Testis (tissue), 2 donors: ENCODE measurements at regions not wholly inside any gene's neighbourhood (a gene's known extent, or its start where the extent isn't known, plus 50 kb on each side); places are given as distances from the start of the nearest gene placed in this dataset.

Experiments
- DNase-seq: peaks from one replicate; pipeline ENCODE4 v3.0.0-alpha.2; 2019
- H3K27ac ChIP-seq, 2 donors: fragments of 200-600 bp; sonication (generic); one replicate each; pipeline ENCODE4 v1.5.1; 2019
- H3K27me3 ChIP-seq: fragments of 200-600 bp; sonication (generic); one replicate; pipeline ENCODE4 v1.5.1; 2019
- H3K36me3 ChIP-seq: fragments of 200-600 bp; sonication (generic); one replicate; pipeline ENCODE4 v1.5.1; 2017; ENCODE audit warnings: low read depth; ENCODE audit errors: missing control alignments
- H3K4me1 ChIP-seq: fragments of 200-600 bp; sonication (generic); one replicate; pipeline ENCODE4 v1.5.1; 2019
- H3K4me3 ChIP-seq, 2 donors: fragments of 200-600 bp; sonication (generic); one replicate each; pipeline ENCODE4 v1.5.1; 2017 to 2019
- H3K9me3 ChIP-seq: fragments of 200-600 bp; sonication (generic); one replicate; pipeline ENCODE4 v1.5.1; 2017
- CTCF ChIP-seq, 3 experiments: fragments of 450-650 bp in 2 of 3; fragments of 200-600 bp in 1 of 3; sonication (generic) in 1 of 3; IDR thresholded peaks; one replicate each; pipeline ENCODE4 v1.5.1; 2016 to 2019; ENCODE audit warnings: antibody characterized with exemption in 3 of 3, mild to moderate bottlenecking in 2 of 3, moderate library complexity in 1 of 3
- POLR2A ChIP-seq: fragments of 450-650 bp; IDR thresholded peaks from one replicate; pipeline ENCODE4 v1.6.1; 2017; ENCODE audit warnings: antibody characterized with exemption, mild to moderate bottlenecking, moderate library complexity
- WGBS, 2 donors: methylation state at CpG; one replicate each; pipeline ENCODE4 v1.1.5; 2018; 5-methylcytosine and 5-hydroxymethylcytosine counted together
- intact Hi-C: fragments of 100-400 bp; cut with DNase I; formaldehyde crosslinking; loops from one replicate; pipeline ENCODE4 v1.15.1; 2023; ENCODE audit warnings: low total_unique reads

GRCh38 chr18:35817604-35818352 is 154.7 kb upstream of the RMP24 start:
- Histone ChIP-seq H3K4me1 (no peaks in the 10 kb centered on the region), H3K9me3 (no peaks in the 10 kb centered on the region), H3K27me3 (no peaks in the 10 kb centered on the region), H3K4me3 (no peak overlapping the region), H3K27ac (no peak overlapping the region), H3K36me3 (no peaks in the 10 kb centered on the region)
- 57 to 83% methylated on average over 5 to 11 of the region's 11 CpGs for WGBS, 2 donors
- DNase-seq = no peak
- no peak for TF ChIP-seq POLR2A
- TF ChIP-seq CTCF (IDR thresholded peaks at IDR 0.05) = no peak
- intact Hi-C loops = no loop called here

- TF ChIP-seq POLR2A (no peak), CTCF (IDR thresholded peaks at IDR 0.05) (no peak)
- WGBS, 2 donors = 26 to 69% methylated on average over 9 to 12 of the region's 12 CpGs
- no peak for DNase-seq
- H3K27me3 ChIP-seq = no peaks in the 10 kb centered on the region
- no peaks in the 10 kb centered on the region for H3K4me1 ChIP-seq
- H3K36me3 ChIP-seq = no peaks in the 10 kb centered on the region
- no peaks in the 10 kb centered on the region for H3K9me3 ChIP-seq
- intact Hi-C loops = no loop called here
- no peak overlapping the region for H3K27ac ChIP-seq
- no peak overlapping the region for H3K4me3 ChIP-seq
These were observed 154.2 kb upstream of the RMP24 start for GRCh38 chr18:35818353-35818667.

- TF ChIP-seq CTCF (IDR thresholded peaks at IDR 0.05) = no peak
- TF ChIP-seq POLR2A = no peak
- intact Hi-C loops = no loop called here
- H3K4me3 ChIP-seq = no peak overlapping the region
- no peak for DNase-seq
- WGBS, 2 donors = 72 to 78% methylated on average over 6 of the region's 6 CpGs
- H3K4me1 ChIP-seq = no peaks in the 10 kb centered on the region
- H3K9me3 ChIP-seq = no peaks in the 10 kb centered on the region
- H3K36me3 ChIP-seq = no peaks in the 10 kb centered on the region
- no peak overlapping the region for H3K27ac ChIP-seq
- no peaks in the 10 kb centered on the region for H3K27me3 ChIP-seq
These were observed 150.1 kb upstream of the RMP24 start for GRCh38 chr18:35822413-35822812.

GRCh38 chr18:35826477-35826876 is 146.0 kb upstream of the RMP24 start:
- intact Hi-C loops = no loop called here
- Histone ChIP-seq H3K9me3 (no peaks in the 10 kb centered on the region), H3K4me1 (no peaks in the 10 kb centered on the region), H3K36me3 (no peaks in the 10 kb centered on the region), H3K4me3 (no peak overlapping the region), H3K27me3 (no peaks in the 10 kb centered on the region), H3K27ac (no peak overlapping the region)
- DNase-seq = no peak
- no peak for TF ChIP-seq POLR2A
- no peak for TF ChIP-seq CTCF (IDR thresholded peaks at IDR 0.05)
- 42 to 75% methylated on average over 1 of the region's 1 CpG for WGBS, 2 donors

GRCh38 chr18:35827275-35827902 is 145.1 kb upstream of the RMP24 start:
- no peaks in the 10 kb centered on the region for H3K9me3 ChIP-seq
- no peak for DNase-seq
- no peak overlapping the region for H3K27ac ChIP-seq
- TF ChIP-seq CTCF (IDR thresholded peaks at IDR 0.05) (no peak), POLR2A (no peak)
- H3K4me3 ChIP-seq = no peak overlapping the region
- intact Hi-C loops = no loop called here
- H3K36me3 ChIP-seq = no peaks in the 10 kb centered on the region
- no peaks in the 10 kb centered on the region for H3K27me3 ChIP-seq
- H3K4me1 ChIP-seq = no peaks in the 10 kb centered on the region
